HPDE6-E6E7 (cell line): ENCODE measurements at regions not wholly inside any gene's neighbourhood (a gene's known extent, or its start where the extent isn't known, plus 50 kb on each side); places are given as distances from the start of the nearest gene placed in this dataset.

Experiments used
- DNase-seq: peaks from one replicate; pipeline ENCODE4 v3.0.0; 2011; ENCODE audit warnings: missing footprints; ENCODE audit errors: extremely low spot score

DNA sequence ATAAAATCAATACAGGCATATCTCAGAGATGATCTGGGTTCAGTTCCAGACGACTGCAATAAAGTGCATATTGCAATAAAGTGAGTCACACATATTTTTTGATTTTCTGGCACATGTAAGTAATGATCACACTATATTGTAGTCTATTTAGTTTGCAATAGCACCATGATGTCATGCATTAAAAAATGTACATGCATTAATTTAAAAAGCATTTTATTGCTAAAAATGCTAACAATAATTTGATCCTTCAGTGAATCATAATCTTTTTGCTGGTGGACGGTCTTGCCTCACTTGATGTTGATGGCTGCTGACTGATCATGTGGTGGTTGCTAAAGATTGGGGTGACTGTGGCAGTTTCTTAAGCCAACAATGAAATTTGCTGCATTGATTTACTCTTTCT lies 511.1 kb downstream of the OTOL1 start:
- no peak for DNase-seq

GRCh38 chr3:162012633-162013032 lies 516.0 kb downstream of the OTOL1 start:
- DNase-seq: no peak

DNA sequence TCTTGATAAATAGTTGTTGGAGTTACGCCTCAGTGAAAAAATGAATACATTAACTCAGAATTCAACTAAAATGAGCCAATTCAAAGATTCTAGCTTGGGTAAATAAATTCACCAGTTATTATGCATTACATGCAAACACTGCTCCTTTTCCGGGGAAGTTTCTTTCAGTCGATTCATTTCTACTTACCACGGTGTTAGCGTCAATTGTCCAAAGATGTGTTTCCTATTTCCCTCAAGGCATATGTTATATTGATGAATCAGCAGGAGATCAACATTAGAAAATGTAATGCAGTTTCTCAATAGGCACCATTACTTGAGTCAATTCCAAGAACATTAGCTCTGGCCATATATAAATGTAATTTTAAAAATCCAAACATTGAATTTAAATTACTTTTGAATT lies 517.7 kb downstream of the OTOL1 start:
- no peak for DNase-seq

DNA sequence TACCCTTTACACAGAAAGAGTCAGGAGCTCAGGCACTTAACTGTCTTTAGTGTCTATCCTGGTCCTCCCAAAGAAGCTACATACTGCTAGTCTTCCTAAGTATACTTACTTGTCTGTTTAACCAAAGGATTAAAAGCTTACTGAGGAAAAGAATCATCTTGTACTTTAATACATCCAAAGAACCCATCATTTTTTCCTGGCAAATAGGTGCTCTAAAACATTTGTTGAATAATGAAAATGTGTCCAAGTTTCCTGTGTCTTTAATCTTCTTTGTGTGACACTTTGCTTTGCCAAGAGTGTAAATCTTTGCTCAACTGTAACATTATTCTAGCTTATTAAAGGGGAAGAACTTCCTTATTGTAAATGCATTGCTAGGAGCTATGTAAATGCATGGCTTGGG lies 519.2 kb downstream of the OTOL1 start:
- no peak for DNase-seq

GRCh38 chr3:162019817-162020216 lies 523.2 kb downstream of the OTOL1 start:
- DNase-seq: no peak

GRCh38 chr3:162021206-162021605 lies 524.6 kb downstream of the OTOL1 start:
- no peak for DNase-seq

- no peak for DNase-seq
Measured at GRCh38 chr3:162022911-162023310, 526.3 kb downstream of the OTOL1 start.

DNA sequence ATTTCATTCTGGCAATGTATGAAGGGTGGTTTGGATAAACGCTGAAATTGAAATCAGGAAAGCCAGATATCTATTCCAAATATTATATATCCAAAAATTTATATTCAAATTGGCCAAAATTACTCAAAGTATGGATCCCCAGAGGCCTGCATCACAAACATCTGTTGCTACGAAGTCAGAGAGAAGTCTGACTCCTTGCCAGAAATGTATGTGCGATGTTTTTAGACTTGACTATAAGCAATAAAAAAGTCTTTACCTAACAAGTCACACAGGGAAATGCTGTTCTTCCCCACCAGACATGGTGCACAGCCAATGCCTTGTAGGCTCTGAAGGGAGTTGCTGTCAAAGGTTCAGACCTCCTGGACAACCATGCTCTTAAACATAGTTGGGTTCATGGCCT lies 533.1 kb downstream of the OTOL1 start:
- no peak for DNase-seq

DNA sequence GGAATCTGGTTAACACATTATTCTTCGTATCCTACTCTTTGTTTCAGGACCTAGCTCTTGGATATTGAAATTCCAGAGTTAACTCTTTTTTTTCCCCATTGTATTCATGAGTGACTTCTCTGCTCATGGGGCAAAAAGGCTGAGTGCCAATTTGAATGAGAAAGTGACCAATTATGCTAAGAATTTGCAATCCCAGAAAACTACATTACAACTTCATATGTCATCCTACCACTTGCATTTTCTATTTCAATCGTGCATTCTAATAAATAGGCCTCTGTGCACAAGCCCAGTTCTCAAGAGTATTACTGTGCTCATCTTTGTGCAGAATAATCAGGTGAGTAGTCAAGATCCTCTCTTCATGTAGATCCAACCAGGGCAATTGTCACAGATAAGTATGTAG lies 537.8 kb downstream of the OTOL1 start:
- DNase-seq: no peak

DNA sequence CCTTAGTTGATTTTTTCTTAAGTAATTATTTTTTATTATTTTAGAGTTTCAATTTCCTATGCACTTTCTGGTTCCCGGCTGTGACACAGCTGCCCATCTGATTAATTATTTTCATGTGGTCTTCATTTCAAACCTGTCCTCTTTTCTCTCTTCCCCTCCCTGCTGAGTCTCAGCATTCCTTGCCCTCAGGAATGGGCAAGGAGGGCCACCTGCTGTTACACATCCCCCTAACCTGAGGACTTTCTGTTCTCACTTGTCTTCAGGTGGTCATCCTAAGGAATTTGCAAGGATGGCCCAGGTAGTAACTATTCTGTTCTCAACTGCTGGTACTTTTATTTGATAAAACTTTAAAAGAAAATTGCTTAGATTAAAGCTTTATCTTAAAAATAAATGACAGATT lies 545.0 kb downstream of the OTOL1 start:
- no peak for DNase-seq

- no peak for DNase-seq
Measured at GRCh38 chr3:162052636-162053035, 556.0 kb downstream of the OTOL1 start.

- no peak for DNase-seq
Measured at GRCh38 chr3:162072656-162073164, 576.1 kb downstream of the OTOL1 start.

GRCh38 chr3:162073422-162073975 lies 576.9 kb downstream of the OTOL1 start:
- DNase-seq: no peak

GRCh38 chr3:162077108-162077507 lies 580.5 kb downstream of the OTOL1 start:
- no peak for DNase-seq

GRCh38 chr3:162082516-162082915 lies 585.9 kb downstream of the OTOL1 start:
- DNase-seq: no peak

- no peak for DNase-seq
Measured at GRCh38 chr3:162087361-162087760, 590.8 kb downstream of the OTOL1 start.

GRCh38 chr3:162092751-162093150 lies 596.1 kb downstream of the OTOL1 start:
- no peak for DNase-seq

GRCh38 chr3:162094301-162094700 lies 597.7 kb downstream of the OTOL1 start:
- DNase-seq: no peak

- DNase-seq: peak; percentile 60
Measured at GRCh38 chr3:162096874-162097273, 600.3 kb downstream of the OTOL1 start.

- DNase-seq: no peak
Measured at GRCh38 chr3:162103808-162104207, 607.2 kb downstream of the OTOL1 start.

- no peak for DNase-seq
Measured at GRCh38 chr3:162111861-162112260, 615.3 kb downstream of the OTOL1 start.

GRCh38 chr3:162112719-162113118 lies 616.1 kb downstream of the OTOL1 start:
- no peak for DNase-seq

GRCh38 chr3:162117961-162118360 lies 621.4 kb downstream of the OTOL1 start:
- DNase-seq: no peak

DNA sequence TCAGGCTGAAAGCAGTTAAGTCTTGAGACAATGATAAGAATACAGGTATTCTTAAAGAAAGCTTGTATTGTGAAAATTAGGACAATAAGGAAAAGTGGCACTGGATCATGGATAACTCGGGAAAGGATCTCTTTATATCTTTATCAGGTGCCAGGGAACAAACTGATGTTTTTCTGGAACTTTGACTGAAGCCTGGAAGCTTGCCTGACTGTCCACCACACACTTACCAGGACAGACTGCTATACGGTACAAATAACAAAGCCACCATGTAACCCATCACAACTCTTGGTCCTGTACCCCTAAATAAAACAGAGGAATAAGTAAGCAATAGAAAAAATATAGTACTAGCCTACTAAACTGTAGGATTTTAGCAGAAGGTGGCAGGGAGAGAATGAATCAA lies 623.0 kb downstream of the OTOL1 start:
- DNase-seq: no peak
